NT2/D1 (cell line): ENCODE measurements at regions not wholly inside any gene's neighbourhood (a gene's known extent, or its start where the extent isn't known, plus 50 kb on each side); places are given as distances from the start of the nearest gene placed in this dataset.

Experiments
- SUZ12 ChIP-seq: IDR thresholded peaks from 2 replicates; pipeline ENCODE4 v1.6.1; 2011; ENCODE audit not compliant: insufficient read length, insufficient read depth; ENCODE audit errors: extremely low read depth
- YY1 ChIP-seq: IDR thresholded peaks from 2 replicates; pipeline ENCODE4 v1.6.1; 2011; ENCODE audit not compliant: insufficient read length, insufficient read depth
- ZNF274 ChIP-seq: IDR thresholded peaks from 2 replicates; pipeline ENCODE4 v1.6.1; 2011; ENCODE audit warnings: mild to moderate bottlenecking, low read depth, low read length

- TF ChIP-seq ZNF274 (no peak), YY1 (no peak), SUZ12 (no peak)
Measured at GRCh38 chr14:76946753-76947077, 81.8 kb downstream of the IRF2BPL start.
